ENCODE measurements at regions not wholly inside any gene's neighbourhood (a gene's known extent, or its start where the extent isn't known, plus 50 kb on each side); places are given as distances from the start of the nearest gene placed in this dataset.

GRCh38 chr3:18049096-18049495 is 306.7 kb upstream of the TBC1D5 start:
- TF ChIP-seq YY1 (IDR thresholded peaks at IDR 0.05; ENCODE audit: low read depth) (no peak), EP300 (IDR thresholded peaks at IDR 0.05; ENCODE audit: borderline replicate concordance) (no peak), TCF12 (IDR thresholded peaks at IDR 0.05; ENCODE audit: low read depth) (no peak), EGR1 (IDR thresholded peaks at IDR 0.05) (no peak), MAX (IDR thresholded peaks at IDR 0.05) (no peak), TAF1 (IDR thresholded peaks at IDR 0.05; ENCODE audit: low read depth) (no peak), USF1 (IDR thresholded peaks at IDR 0.05) (no peak), RAD21 (IDR thresholded peaks at IDR 0.05; ENCODE audit: low read depth) (no peak), FOXM1 (IDR thresholded peaks at IDR 0.05; ENCODE audit: borderline replicate concordance, low read depth) (no peak), CREB1 (IDR thresholded peaks at IDR 0.05; ENCODE audit: low read depth) (no peak), NFIC (IDR thresholded peaks at IDR 0.05) (no peak), ZBTB7A (IDR thresholded peaks at IDR 0.05; ENCODE audit: low read depth) (no peak), TEAD4 (IDR thresholded peaks at IDR 0.05) (no peak)

- no peak for TF ChIP-seq USF1 (IDR thresholded peaks at IDR 0.05)
- TF ChIP-seq EP300 (IDR thresholded peaks at IDR 0.05; ENCODE audit: borderline replicate concordance): no peak
- no peak for TF ChIP-seq TAF1 (IDR thresholded peaks at IDR 0.05; ENCODE audit: low read depth)
- TF ChIP-seq NFIC (IDR thresholded peaks at IDR 0.05): no peak
- no peak for TF ChIP-seq EGR1 (IDR thresholded peaks at IDR 0.05)
- TF ChIP-seq REST (IDR thresholded peaks at IDR 0.05; ENCODE audit: low read depth): no peak
- TF ChIP-seq ZBTB7A (IDR thresholded peaks at IDR 0.05; ENCODE audit: low read depth): no peak
- TF ChIP-seq CREB1 (IDR thresholded peaks at IDR 0.05; ENCODE audit: low read depth): no peak
Observed at GRCh38 chr3:18047052-18047451, 304.6 kb upstream of the TBC1D5 start.

- TF ChIP-seq EP300 (IDR thresholded peaks at IDR 0.05; ENCODE audit: borderline replicate concordance): no peak
Observed at GRCh38 chr3:18046131-18046915, 303.9 kb upstream of the TBC1D5 start.

GRCh38 chr3:18044971-18045880 is 302.8 kb upstream of the TBC1D5 start:
- TF ChIP-seq CEBPB (IDR thresholded peaks at IDR 0.05) (no peak), NFIC (IDR thresholded peaks at IDR 0.05) (no peak), USF1 (IDR thresholded peaks at IDR 0.05) (no peak), TAF1 (IDR thresholded peaks at IDR 0.05; ENCODE audit: low read depth) (no peak), ZBTB7A (IDR thresholded peaks at IDR 0.05; ENCODE audit: low read depth) (no peak), FOXM1 (IDR thresholded peaks at IDR 0.05; ENCODE audit: borderline replicate concordance, low read depth) (no peak), EP300 (IDR thresholded peaks at IDR 0.05; ENCODE audit: borderline replicate concordance) (no peak), YY1 (IDR thresholded peaks at IDR 0.05; ENCODE audit: low read depth) (no peak), MAX (IDR thresholded peaks at IDR 0.05) (no peak), TCF12 (IDR thresholded peaks at IDR 0.05; ENCODE audit: low read depth) (no peak), EGR1 (IDR thresholded peaks at IDR 0.05) (no peak), CREB1 (IDR thresholded peaks at IDR 0.05; ENCODE audit: low read depth) (no peak)

- TF ChIP-seq USF1 (IDR thresholded peaks at IDR 0.05): no peak
- TF ChIP-seq ZBTB7A (IDR thresholded peaks at IDR 0.05; ENCODE audit: low read depth): no peak
- TF ChIP-seq TCF12 (IDR thresholded peaks at IDR 0.05; ENCODE audit: low read depth): no peak
- no peak for TF ChIP-seq EP300 (IDR thresholded peaks at IDR 0.05; ENCODE audit: borderline replicate concordance)
- TF ChIP-seq EGR1 (IDR thresholded peaks at IDR 0.05): no peak
- TF ChIP-seq TAF1 (IDR thresholded peaks at IDR 0.05; ENCODE audit: low read depth): no peak
- TF ChIP-seq FOXM1 (IDR thresholded peaks at IDR 0.05; ENCODE audit: borderline replicate concordance, low read depth): no peak
- TF ChIP-seq NFIC (IDR thresholded peaks at IDR 0.05): no peak
- no peak for TF ChIP-seq MAX (IDR thresholded peaks at IDR 0.05)
- no peak for TF ChIP-seq YY1 (IDR thresholded peaks at IDR 0.05; ENCODE audit: low read depth)
- no peak for TF ChIP-seq REST (IDR thresholded peaks at IDR 0.05; ENCODE audit: low read depth)
- TF ChIP-seq CEBPB (IDR thresholded peaks at IDR 0.05): no peak
- TF ChIP-seq CREB1 (IDR thresholded peaks at IDR 0.05; ENCODE audit: low read depth): no peak
- TF ChIP-seq RAD21 (IDR thresholded peaks at IDR 0.05; ENCODE audit: low read depth): no peak
- TF ChIP-seq TEAD4 (IDR thresholded peaks at IDR 0.05): no peak
Observed at GRCh38 chr3:18044191-18044590, 301.8 kb upstream of the TBC1D5 start.

All from Ishikawa (cell line).